MM.1S (cell line): ENCODE measurements at regions not wholly inside any gene's neighbourhood (a gene's known extent, or its start where the extent isn't known, plus 50 kb on each side); places are given as distances from the start of the nearest gene placed in this dataset.

ENCODE experiments used
- CTCF ChIP-seq: fragments of 300-600 bp; sonication (generic); IDR thresholded peaks from 2 replicates; pipeline ENCODE4 v1.5.1; 2016; ENCODE audit warnings: antibody characterized with exemption, low read length, mixed read lengths
- EZH2 ChIP-seq: fragments of 300-600 bp; sonication (generic); optimal IDR thresholded peaks from 2 replicates; pipeline ENCODE3; 2017; ENCODE audit warnings: low read depth, mild to moderate bottlenecking, antibody characterized with exemption, low read length, mixed read lengths
- EZH2phosphoT487 ChIP-seq: fragments of 300-600 bp; sonication (generic); IDR thresholded peaks from 2 replicates; pipeline ENCODE4 v1.6.1; 2018; ENCODE audit warnings: antibody characterized with exemption, low read length

- TF ChIP-seq CTCF (no peak), EZH2 (no peak), EZH2phosphoT487 (no peak)
Measured at GRCh38 chrX:109283870-109284269, 198.0 kb downstream of the GUCY2F start.
